VCaP (cell line): ENCODE measurements at regions not wholly inside any gene's neighbourhood (a gene's known extent, or its start where the extent isn't known, plus 50 kb on each side); places are given as distances from the start of the nearest gene placed in this dataset.
"Not testable (repeated sequence)": the region's sequence is repeated elsewhere in the genome, so short reads cannot be mapped to it uniquely, and the experiment has no call there.

Experiments used
- H3K27ac ChIP-seq: fragments of 450-650 bp; 2 replicates; pipeline ENCODE4 v1.5.1; 2017
- CTCF ChIP-seq: fragments of 450-650 bp; conservative IDR thresholded peaks from 2 replicates; pipeline ENCODE4 v1.5.1; 2017; ENCODE audit warnings: mild to moderate bottlenecking, moderate library complexity

- H3K27ac ChIP-seq, result no peak overlapping the region
- TF ChIP-seq CTCF, result no peak
Measured at GRCh38 chr4:79827283-79827682, 245.7 kb downstream of the ANTXR2 start.

- TF ChIP-seq CTCF, result no peak
- peak overlapping the region; percentile 13 for H3K27ac ChIP-seq
Measured at GRCh38 chr4:79823148-79823763, 249.8 kb downstream of the ANTXR2 start.

- H3K27ac ChIP-seq, result no peak overlapping the region
- TF ChIP-seq CTCF, result no peak
Measured at GRCh38 chr4:79820427-79820826, 252.6 kb downstream of the ANTXR2 start.

GRCh38 chr4:79807933-79808332 is 265.1 kb downstream of the ANTXR2 start:
- not testable (repeated sequence) for H3K27ac ChIP-seq

- no peak for TF ChIP-seq CTCF
- H3K27ac ChIP-seq, result no peak overlapping the region
Measured at GRCh38 chr4:79798047-79798446, 275.0 kb downstream of the ANTXR2 start.

GRCh38 chr4:79796948-79797347 is 276.1 kb downstream of the ANTXR2 start:
- no peak for TF ChIP-seq CTCF
- no peak overlapping the region for H3K27ac ChIP-seq

GRCh38 chr4:79788884-79789283 is 284.1 kb downstream of the ANTXR2 start:
- TF ChIP-seq CTCF, result no peak
- H3K27ac ChIP-seq, result no peak overlapping the region

- H3K27ac ChIP-seq, result no peak overlapping the region
- TF ChIP-seq CTCF, result no peak
Measured at GRCh38 chr4:79780129-79780528, 292.9 kb downstream of the ANTXR2 start.
